Fibroblast of lung (primary cell): ENCODE measurements at regions not wholly inside any gene's neighbourhood (a gene's known extent, or its start where the extent isn't known, plus 50 kb on each side); places are given as distances from the start of the nearest gene placed in this dataset.

Source experiments
- CTCF ChIP-seq, 2 donors: IDR thresholded peaks in 1 of 2; conservative IDR thresholded peaks in 1 of 2; 1 replicate in 1 of 2; 2 replicates in 1 of 2; pipeline ENCODE4 v1.5.1; 2011 to 2012; ENCODE audit warnings: low read length in 2 of 2, control low read depth in 1 of 2, inconsistent platforms in 1 of 2, low read depth in 1 of 2, mild to moderate bottlenecking in 1 of 2
- EZH2 ChIP-seq: IDR thresholded peaks from 2 replicates; pipeline ENCODE4 v1.5.1; 2012; ENCODE audit warnings: low read length, control low read depth, mild to moderate bottlenecking; ENCODE audit errors: missing control alignments

- no peak for TF ChIP-seq CTCF (conservative IDR thresholded peaks at IDR 0.05 in 1 of 2, IDR thresholded peaks at IDR 0.05 in 1 of 2; ENCODE audit: low read depth in 1 of 2, low read length in 2 of 2)
- TF ChIP-seq EZH2: no peak
Observed at GRCh38 chr5:105868038-105868780, 1802.5 kb downstream of the EFNA5 start.
